ENCODE measurements at regions not wholly inside any gene's neighbourhood (a gene's known extent, or its start where the extent isn't known, plus 50 kb on each side); places are given as distances from the start of the nearest gene placed in this dataset.

DNA sequence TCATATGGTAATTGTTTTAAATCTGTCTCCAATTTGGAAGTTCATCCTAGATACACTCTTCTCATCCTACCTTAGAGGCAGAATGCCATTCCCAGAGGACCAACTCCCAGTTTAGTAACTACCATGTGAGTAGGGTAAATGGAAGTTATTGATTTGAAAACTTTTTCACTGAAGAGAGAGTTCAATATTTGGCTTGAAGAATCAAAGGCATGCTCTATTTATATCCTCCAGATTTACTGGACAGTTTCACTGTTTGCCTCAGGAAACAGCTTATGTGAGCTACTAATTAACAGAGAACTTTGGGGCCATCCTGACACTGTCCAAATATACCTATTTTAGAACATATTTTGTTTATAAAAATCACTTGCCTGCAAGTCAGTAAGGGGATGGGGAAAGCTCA, 607.2 kb upstream of the GYPC start:
- intact Hi-C loops (cut with micrococcal nuclease) (no loop called here), dilution Hi-C loops (cut with HindIII; ENCODE audit: low sequenced_read_pairs, unreplicated experiment) (no loop called here), in situ Hi-C loops (cut with MboI; ENCODE audit: low sequenced_read_pairs) (no loop called here)
- H4K20me1 ChIP-seq (ENCODE audit: insufficient read depth, low read length), result no peaks in the 10 kb centered on the region
- H4K8ac ChIP-seq (ENCODE audit: low read depth in 2 of 2, low read length in 2 of 2), result no peak overlapping the region
- H3K9me3 ChIP-seq (ENCODE audit: control insufficient read depth, insufficient read depth, low read length), result peaks cover 5% of the 10 kb centered on the region; the same call in 1 of the 2 replicates
- no peaks in the 10 kb centered on the region for H3K27me3 ChIP-seq (ENCODE audit: control insufficient read depth, insufficient read depth, low read length)
- no peak overlapping the region for H3K4ac ChIP-seq (ENCODE audit: low read depth, low read length)
- ATAC-seq (ENCODE audit: low read depth) (no peak), DNase-seq (no peak)
- H3K4me1 ChIP-seq (ENCODE audit: control insufficient read depth, insufficient read depth, low read length), result no peaks in the 10 kb centered on the region
- H3K79me1 ChIP-seq (ENCODE audit: low read depth in 1 of 2, low read length in 2 of 2), result no peaks in the 10 kb centered on the region
- no peak overlapping the region for H2AK5ac ChIP-seq (ENCODE audit: low read depth, low read length)
- no peak overlapping the region for H4K91ac ChIP-seq (ENCODE audit: insufficient read depth, low read depth, low read length)
- no peak overlapping the region for H3K9ac ChIP-seq (ENCODE audit: low read depth, low read length)
- no peak overlapping the region for H2BK15ac ChIP-seq (ENCODE audit: low read depth, low read length)
- no peak overlapping the region for H3K23ac ChIP-seq (ENCODE audit: low read depth, low read length)
- no peak overlapping the region for H3K27ac ChIP-seq (ENCODE audit: insufficient read depth, low read length)
- H3K56ac ChIP-seq (ENCODE audit: extremely low read depth, insufficient read depth, low read length), result no peak overlapping the region
- ChIA-PET CTCF (interaction anchor here (0.6 kb wide), 1 partner anchor 1833 kb away, joined by 3 read pairs; no protein-coding TSS in a partner anchor), POLR2A (ENCODE audit: unreplicated experiment) (no interaction called here)
- H2AFZ ChIP-seq (replicated peaks; ENCODE audit: low read length, poor library complexity), result no peak overlapping the region
- BruUV-seq (replicated peaks), result no TSS peak
- H3K4me3 ChIP-seq (ENCODE audit: insufficient read depth, low read depth, low read length), result no peak overlapping the region
- H2BK120ac ChIP-seq (ENCODE audit: low read depth, low read length), result no peak overlapping the region
- no peak for TF ChIP-seq MAZ (IDR thresholded peaks at IDR 0.05; ENCODE audit: borderline replicate concordance, low read depth, low read length)
- no peak for TF ChIP-seq POLR2A (IDR thresholded peaks at IDR 0.05; ENCODE audit: low read depth, low read length)
- no peak for TF ChIP-seq BHLHE40 (IDR thresholded peaks at IDR 0.05; ENCODE audit: low read depth, low read length)
- TF ChIP-seq CHD1 (IDR thresholded peaks at IDR 0.05; ENCODE audit: low read depth, low read length), result no peak
- TF ChIP-seq, protein P1, sequence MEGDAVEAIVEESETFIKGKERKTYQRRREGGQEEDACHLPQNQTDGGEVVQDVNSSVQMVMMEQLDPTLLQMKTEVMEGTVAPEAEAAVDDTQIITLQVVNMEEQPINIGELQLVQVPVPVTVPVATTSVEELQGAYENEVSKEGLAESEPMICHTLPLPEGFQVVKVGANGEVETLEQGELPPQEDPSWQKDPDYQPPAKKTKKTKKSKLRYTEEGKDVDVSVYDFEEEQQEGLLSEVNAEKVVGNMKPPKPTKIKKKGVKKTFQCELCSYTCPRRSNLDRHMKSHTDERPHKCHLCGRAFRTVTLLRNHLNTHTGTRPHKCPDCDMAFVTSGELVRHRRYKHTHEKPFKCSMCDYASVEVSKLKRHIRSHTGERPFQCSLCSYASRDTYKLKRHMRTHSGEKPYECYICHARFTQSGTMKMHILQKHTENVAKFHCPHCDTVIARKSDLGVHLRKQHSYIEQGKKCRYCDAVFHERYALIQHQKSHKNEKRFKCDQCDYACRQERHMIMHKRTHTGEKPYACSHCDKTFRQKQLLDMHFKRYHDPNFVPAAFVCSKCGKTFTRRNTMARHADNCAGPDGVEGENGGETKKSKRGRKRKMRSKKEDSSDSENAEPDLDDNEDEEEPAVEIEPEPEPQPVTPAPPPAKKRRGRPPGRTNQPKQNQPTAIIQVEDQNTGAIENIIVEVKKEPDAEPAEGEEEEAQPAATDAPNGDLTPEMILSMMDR (conservative IDR thresholded peaks at IDR 0.05; ENCODE audit: low read depth, low read length), result no peak
- no peak for TF ChIP-seq MAFK (IDR thresholded peaks at IDR 0.05; ENCODE audit: low read depth, low read length)
- TF ChIP-seq MXI1 (IDR thresholded peaks at IDR 0.05; ENCODE audit: borderline replicate concordance, low read depth, low read length), result no peak
- TF ChIP-seq, protein P2, sequence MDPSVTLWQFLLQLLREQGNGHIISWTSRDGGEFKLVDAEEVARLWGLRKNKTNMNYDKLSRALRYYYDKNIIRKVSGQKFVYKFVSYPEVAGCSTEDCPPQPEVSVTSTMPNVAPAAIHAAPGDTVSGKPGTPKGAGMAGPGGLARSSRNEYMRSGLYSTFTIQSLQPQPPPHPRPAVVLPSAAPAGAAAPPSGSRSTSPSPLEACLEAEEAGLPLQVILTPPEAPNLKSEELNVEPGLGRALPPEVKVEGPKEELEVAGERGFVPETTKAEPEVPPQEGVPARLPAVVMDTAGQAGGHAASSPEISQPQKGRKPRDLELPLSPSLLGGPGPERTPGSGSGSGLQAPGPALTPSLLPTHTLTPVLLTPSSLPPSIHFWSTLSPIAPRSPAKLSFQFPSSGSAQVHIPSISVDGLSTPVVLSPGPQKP (IDR thresholded peaks at IDR 0.05; ENCODE audit: borderline replicate concordance, low read depth, low read length), result no peak
- no peak for TF ChIP-seq SMC3 (IDR thresholded peaks at IDR 0.05; ENCODE audit: low read depth, low read length)
- TF ChIP-seq FOS (IDR thresholded peaks at IDR 0.05; ENCODE audit: low read depth, low read length), result no peak
- TF ChIP-seq RFX5 (IDR thresholded peaks at IDR 0.05; ENCODE audit: low read depth, low read length), result no peak
- no peak for TF ChIP-seq NFE2L2 (IDR thresholded peaks at IDR 0.05; ENCODE audit: low read depth, low read length)
- no peak for TF ChIP-seq RCOR1 (IDR thresholded peaks at IDR 0.05; ENCODE audit: insufficient replicate concordance, low read length)
- TF ChIP-seq, protein P3, sequence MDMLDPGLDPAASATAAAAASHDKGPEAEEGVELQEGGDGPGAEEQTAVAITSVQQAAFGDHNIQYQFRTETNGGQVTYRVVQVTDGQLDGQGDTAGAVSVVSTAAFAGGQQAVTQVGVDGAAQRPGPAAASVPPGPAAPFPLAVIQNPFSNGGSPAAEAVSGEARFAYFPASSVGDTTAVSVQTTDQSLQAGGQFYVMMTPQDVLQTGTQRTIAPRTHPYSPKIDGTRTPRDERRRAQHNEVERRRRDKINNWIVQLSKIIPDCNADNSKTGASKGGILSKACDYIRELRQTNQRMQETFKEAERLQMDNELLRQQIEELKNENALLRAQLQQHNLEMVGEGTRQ (IDR thresholded peaks at IDR 0.05; ENCODE audit: low read depth, low read length), result no peak
- H2AK9ac ChIP-seq (replicated peaks; ENCODE audit: low read depth, low read length, poor library complexity), result no peak overlapping the region
- H3K9me1 ChIP-seq (ENCODE audit: insufficient read depth, low read length), result no peaks in the 10 kb centered on the region
- H2BK20ac ChIP-seq (ENCODE audit: low read depth, low read length), result no peak overlapping the region
- no peak overlapping the region for H2BK5ac ChIP-seq (ENCODE audit: low read depth, low read length, poor library complexity, severe bottlenecking)
- no peaks in the 10 kb centered on the region for H3K36me3 ChIP-seq (ENCODE audit: control insufficient read depth, insufficient read depth, low read length)
- no peak overlapping the region for H4K5ac ChIP-seq (ENCODE audit: low read depth, low read length)
- no peak overlapping the region for H3K14ac ChIP-seq (replicated peaks; ENCODE audit: low read depth, low read length)
- no peak overlapping the region for H3K4me2 ChIP-seq (ENCODE audit: low read depth, low read length)
- H3K18ac ChIP-seq (ENCODE audit: low read depth, low read length), result no peak overlapping the region

All from IMR-90 (cell line).